Activated T-cell treated with anti-CD3 and anti-CD28 coated beads for 48 hours (primary cell): ENCODE measurements at regions not wholly inside any gene's neighbourhood (a gene's known extent, or its start where the extent isn't known, plus 50 kb on each side); places are given as distances from the start of the nearest gene placed in this dataset.
A peak's percentile ranks its signal among the peaks of the same experiment; 100 is the strongest.

Experiments used
- DNase-seq: peaks from one replicate; pipeline ENCODE4 v3.0.0-alpha.2; 2020; ENCODE audit warnings: low read depth

- DNase-seq: no peak
These were observed 293.0 kb downstream of the BTG1 start for GRCh38 chr12:91852634-91853033.

- DNase-seq: no peak
These were observed 293.7 kb downstream of the BTG1 start for GRCh38 chr12:91851741-91852477.

- no peak for DNase-seq
These were observed 299.1 kb downstream of the BTG1 start for GRCh38 chr12:91846466-91847055.

- DNase-seq: no peak
These were observed 300.3 kb downstream of the BTG1 start for GRCh38 chr12:91845365-91845764.

DNA sequence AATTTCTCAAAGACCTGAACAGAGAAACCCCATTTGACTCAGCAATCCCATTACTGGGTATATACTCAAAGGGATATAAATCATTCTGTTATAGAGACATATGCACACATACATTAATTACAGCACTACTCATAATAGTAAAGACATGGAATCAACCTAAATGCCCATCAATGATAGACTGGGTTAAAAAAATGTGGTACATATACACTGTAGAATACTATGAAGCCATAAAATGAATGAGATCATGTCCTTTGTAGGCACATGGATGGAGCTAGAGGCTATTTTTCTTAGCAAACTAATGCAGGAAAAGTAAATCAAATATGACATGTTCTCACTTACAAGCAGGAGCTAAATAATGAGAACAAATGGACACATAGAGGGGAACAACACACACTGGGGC, 303.8 kb downstream of the BTG1 start:
- no peak for DNase-seq

DNA sequence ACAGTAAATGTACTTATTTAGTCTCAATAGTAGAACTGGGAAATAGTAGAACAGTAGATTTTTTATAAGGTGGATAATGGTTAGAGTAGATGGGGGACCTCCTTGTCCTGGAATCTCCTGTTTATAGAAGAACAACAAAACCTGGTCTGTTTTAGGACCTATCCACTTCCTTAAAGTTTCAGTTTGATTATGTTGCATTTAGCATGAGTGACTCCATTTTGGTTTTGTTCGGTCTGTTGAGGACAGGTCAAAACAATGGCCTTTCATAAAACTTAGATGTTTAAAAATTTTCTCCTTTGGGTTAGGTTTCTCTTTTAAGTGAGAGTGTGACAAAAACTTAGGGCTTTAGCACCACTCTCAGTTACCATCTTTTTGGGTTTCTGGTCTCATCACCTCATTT, 308.9 kb downstream of the BTG1 start:
- DNase-seq: no peak

GRCh38 chr12:91836264-91836663, 309.4 kb downstream of the BTG1 start:
- DNase-seq: no peak

- DNase-seq: no peak
These were observed 310.0 kb downstream of the BTG1 start for GRCh38 chr12:91835693-91836092.

- DNase-seq: no peak
These were observed 311.8 kb downstream of the BTG1 start for GRCh38 chr12:91833780-91834359.

DNA sequence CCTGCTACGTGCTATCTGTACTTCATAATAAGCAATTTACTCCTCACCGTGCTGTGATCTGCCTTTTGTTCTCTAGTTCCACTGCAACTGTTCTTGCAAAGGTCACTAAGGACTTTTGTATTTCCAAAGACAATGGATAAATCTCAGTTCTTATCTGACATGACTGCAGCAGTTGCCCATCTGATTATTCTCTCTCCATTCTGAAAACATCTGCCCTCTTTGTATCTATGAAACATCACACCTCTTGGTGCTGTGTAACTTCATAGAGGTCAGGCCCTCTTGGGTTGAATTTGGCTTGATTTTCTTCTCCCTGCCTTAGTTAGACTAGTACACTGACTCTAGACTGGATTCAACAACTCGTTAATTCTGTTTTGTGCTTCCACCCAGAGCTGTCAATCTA, 319.6 kb downstream of the BTG1 start:
- DNase-seq: no peak

- no peak for DNase-seq
These were observed 320.7 kb downstream of the BTG1 start for GRCh38 chr12:91824991-91825390.

DNA sequence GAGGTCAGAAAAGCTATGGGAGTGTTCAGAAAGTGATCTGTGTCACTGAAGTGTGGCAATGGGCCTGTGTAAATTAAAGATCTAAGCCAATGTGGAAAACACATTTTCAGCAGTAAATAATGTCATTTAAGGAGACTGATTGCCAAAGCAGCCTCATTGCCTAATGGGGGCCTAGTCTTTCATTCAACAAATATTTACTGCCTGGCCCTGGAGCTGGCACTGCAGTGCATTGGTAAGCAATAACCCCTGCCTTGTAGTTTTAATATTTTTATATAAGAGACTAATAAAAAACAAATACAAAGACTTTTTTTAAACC, 326.6 kb downstream of the BTG1 start:
- no peak for DNase-seq

- DNase-seq: no peak
These were observed 327.2 kb downstream of the BTG1 start for GRCh38 chr12:91818227-91819131.

GRCh38 chr12:91817517-91817916, 328.1 kb downstream of the BTG1 start:
- no peak for DNase-seq

- no peak for DNase-seq
These were observed 331.9 kb downstream of the BTG1 start for GRCh38 chr12:91813701-91814100.

GRCh38 chr12:91811481-91812287, 334.0 kb downstream of the BTG1 start:
- peak; percentile 55 for DNase-seq

GRCh38 chr12:91810531-91811451, 334.9 kb downstream of the BTG1 start:
- DNase-seq: no peak

DNA sequence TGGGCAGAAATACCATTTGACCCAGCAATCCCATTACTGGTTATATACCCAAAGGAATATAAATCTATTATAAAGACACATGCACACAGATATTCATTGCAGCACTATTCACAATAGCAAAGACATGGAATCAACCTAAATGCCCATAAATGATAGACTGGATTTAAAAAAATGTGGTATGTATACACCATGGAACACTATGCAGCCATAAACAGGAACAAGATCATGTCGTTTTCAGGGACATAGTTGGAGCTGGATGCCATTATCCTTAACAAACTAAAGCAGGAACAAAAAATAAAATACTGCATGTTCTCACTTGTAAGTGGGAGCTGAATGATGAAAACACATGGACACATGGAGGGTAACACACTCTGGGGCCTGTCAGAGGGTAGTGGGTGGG, 335.6 kb downstream of the BTG1 start:
- DNase-seq: no peak

DNA sequence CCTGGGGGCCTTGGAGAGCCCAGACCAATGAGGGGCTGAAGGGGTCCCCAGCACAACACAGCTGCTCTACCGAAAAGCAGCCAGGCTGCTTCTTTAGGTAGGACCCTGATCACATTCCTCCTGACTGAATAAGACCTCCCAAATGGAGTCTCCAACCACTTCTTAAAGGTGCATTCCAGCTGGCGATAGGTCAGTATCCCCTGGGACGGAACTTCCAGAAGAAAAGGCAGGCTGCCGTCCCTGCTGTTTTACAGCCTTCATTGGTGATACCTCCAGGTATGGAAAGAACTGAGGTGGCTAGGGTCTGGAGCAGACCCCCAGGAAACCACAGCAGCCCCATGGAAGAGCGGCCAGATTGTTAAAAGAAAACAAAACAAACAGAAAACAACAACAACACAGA, 340.6 kb downstream of the BTG1 start:
- DNase-seq: no peak

DNA sequence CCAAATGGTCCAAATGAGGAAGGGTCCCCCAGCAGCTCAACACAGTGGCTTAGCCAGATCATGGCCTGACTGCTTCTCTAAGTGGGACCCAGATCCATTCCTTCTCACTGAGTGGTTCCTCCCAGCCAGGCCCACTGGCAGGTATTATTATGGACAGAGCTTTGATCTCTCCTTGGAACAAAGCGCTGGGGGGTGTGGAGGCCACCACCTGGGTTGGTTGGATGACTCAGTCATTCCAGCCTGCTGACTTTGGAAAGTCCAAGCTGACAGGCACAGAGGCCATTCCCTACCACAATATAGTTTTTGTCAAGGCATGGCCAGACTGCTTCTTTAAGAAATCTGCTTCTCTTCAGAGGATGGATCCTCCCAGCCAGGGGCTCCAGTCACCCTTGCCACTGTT, 341.1 kb downstream of the BTG1 start:
- no peak for DNase-seq

- DNase-seq: no peak
These were observed 344.6 kb downstream of the BTG1 start for GRCh38 chr12:91801048-91801447.
